K562 (cell line): ENCODE measurements at regions not wholly inside any gene's neighbourhood (a gene's known extent, or its start where the extent isn't known, plus 50 kb on each side); places are given as distances from the start of the nearest gene placed in this dataset.

Experiments used
- ATAC-seq: fragments of 200-7000 bp; cut with Tn5 transposase; 3 replicates; pipeline ENCODE4 v1.9.1; 2020; ENCODE audit warnings: moderate library complexity
- BruUV-seq: library from RNA; stranded (reverse); fragments of 400-500 nt; replicated peaks from 2 replicates; lab custom pipeline; 2021; lab: Mats Ljungman, UMichigan
- CTCF ChIA-PET: fragments of 300-600 bp; formaldehyde crosslinking; extraction: SDS; loops from one replicate; lab custom pipeline; 2021; ENCODE audit warnings: low intra/inter-chr PET ratio; lab: Yijun Ruan, JAX
- POLR2A ChIA-PET: fragments of 300-600, 350-650 bp; sonication (Branson Sonifier 250); formaldehyde crosslinking; extraction: SDS; loops from one replicate; lab custom pipeline; 2021; ENCODE audit warnings: antibody characterized with exemption, inconsistent platforms; lab: Yijun Ruan, JAX
- DNase-seq, 4 experiments: peaks; one replicate each; pipeline versions ENCODE4 v3.0.0 to v3.0.0-alpha.2; 2011 to 2018; ENCODE audit warnings: low spot score in 3 of 4, mixed read lengths in 3 of 4; ENCODE audit errors: extremely low read depth in 1 of 4
- FAIRE-seq: peaks from 2 replicates; lab custom pipeline; 2011; peaks lifted over from hg19 to GRCh38; lab: Jason Lieb, UNC
- H2AFZ ChIP-seq: 2 replicates; pipeline ENCODE4 v1.6.0; 2011; ENCODE audit warnings: low read depth, low read length, control low read depth, inconsistent platforms
- H3K27ac ChIP-seq: fragments of 200-600 bp; 3 replicates; pipeline ENCODE4 v1.8.0; 2011; ENCODE audit warnings: low read depth, mild to moderate bottlenecking, control low read depth, inconsistent platforms, low read length, moderate library complexity, mixed read lengths; ENCODE audit errors: extremely low read depth
- H3K27me3 ChIP-seq, 2 experiments: fragments of 300-600 bp in 1 of 2; 2 replicates in 1 of 2; 3 replicates in 1 of 2; pipeline versions ENCODE4 v1.6.0 to v1.8.0; 2011; ENCODE audit warnings: inconsistent platforms in 2 of 2, low read length in 2 of 2, mild to moderate bottlenecking in 1 of 2, mixed read lengths in 1 of 2, moderate library complexity in 1 of 2; ENCODE audit not compliant: control insufficient read depth in 2 of 2, insufficient read depth in 2 of 2
- H3K36me3 ChIP-seq: fragments of 300-600 bp; 3 replicates; pipeline ENCODE4 v1.8.0; 2011; ENCODE audit warnings: mild to moderate bottlenecking, low read length, inconsistent platforms; ENCODE audit not compliant: control insufficient read depth, insufficient read depth
- H3K4me1 ChIP-seq, 2 experiments: fragments of 200-600 bp in 1 of 2; replicated peaks in 1 of 2; 2 replicates in 1 of 2; 3 replicates in 1 of 2; pipeline versions ENCODE4 v1.5.1 to v1.8.0; 2011; ENCODE audit warnings: inconsistent platforms in 2 of 2, low read length in 2 of 2, mild to moderate bottlenecking in 1 of 2, mixed read lengths in 1 of 2, moderate library complexity in 1 of 2; ENCODE audit not compliant: control insufficient read depth in 2 of 2, insufficient read depth in 2 of 2
- H3K4me2 ChIP-seq: 2 replicates; pipeline ENCODE4 v1.6.1; 2011; ENCODE audit warnings: low read length, control low read depth, inconsistent platforms, mixed read lengths; ENCODE audit not compliant: insufficient read depth
- H3K4me3 ChIP-seq: fragments of 200-600 bp; sonication (generic), shearing (Covaris generic); 2 replicates; pipeline ENCODE4 v1.5.1; 2016; ENCODE audit warnings: control low read depth, inconsistent platforms
- H3K79me2 ChIP-seq: fragments of 200-600 bp; 3 replicates; pipeline ENCODE4 v1.8.0; 2011; ENCODE audit warnings: low read length, inconsistent platforms; ENCODE audit not compliant: control insufficient read depth, insufficient read depth
- H3K9ac ChIP-seq, 2 experiments: 2 replicates each; pipeline versions ENCODE4 v1.6.0 to v1.6.1; 2011; ENCODE audit warnings: low read depth in 2 of 2, low read length in 2 of 2, control low read depth in 1 of 2, inconsistent platforms in 1 of 2, mild to moderate bottlenecking in 1 of 2, mixed read lengths in 1 of 2; ENCODE audit not compliant: insufficient read depth in 1 of 2
- H3K9me1 ChIP-seq: one replicate; pipeline ENCODE4 v1.6.0; 2011; ENCODE audit warnings: inconsistent platforms, mild to moderate bottlenecking, low read length, moderate library complexity; ENCODE audit not compliant: control insufficient read depth, insufficient read depth
- H3K9me3 ChIP-seq: replicated peaks from 2 replicates; pipeline ENCODE4 v1.5.1; 2011; ENCODE audit warnings: low read depth, low read length, inconsistent platforms; ENCODE audit not compliant: control insufficient read depth, insufficient read depth
- H4K20me1 ChIP-seq: replicated peaks from 2 replicates; pipeline ENCODE4 v1.6.1; 2011; ENCODE audit warnings: low read length, inconsistent platforms, mixed read lengths; ENCODE audit not compliant: control insufficient read depth, insufficient read depth
- CTCF ChIP-seq, 3 experiments: IDR thresholded peaks in 2 of 3; conservative IDR thresholded peaks in 1 of 3; 2 replicates each; pipeline ENCODE4 v1.5.1; 2011 to 2012; ENCODE audit warnings: low read length in 3 of 3, mild to moderate bottlenecking in 3 of 3, control low read depth in 2 of 3, improper control_type of control experiment in 1 of 3, inconsistent platforms in 1 of 3, low read depth in 1 of 3, mixed read lengths in 1 of 3, moderate library complexity in 1 of 3; ENCODE audit not compliant: insufficient read depth in 2 of 3
- DACH1 ChIP-seq: fragments of 450-650 bp; IDR thresholded peaks from 2 replicates; pipeline ENCODE4 v1.6.1; 2018; ENCODE audit not compliant: partially characterized antibody
- DIDO1 ChIP-seq: fragments of 450-650 bp; IDR thresholded peaks from 2 replicates; pipeline ENCODE4 v1.6.1; 2016; ENCODE audit warnings: low read depth, missing biosample characterization, missing genetic modification characterization
- PTTG1 ChIP-seq: fragments of 450-650 bp; IDR thresholded peaks from 2 replicates; pipeline ENCODE4 v1.6.1; 2016; ENCODE audit warnings: low read depth, mild to moderate bottlenecking, missing genetic modification characterization, missing compliant biosample characterization
- PYGO2 ChIP-seq: fragments of 450-650 bp; IDR thresholded peaks from 2 replicates; pipeline ENCODE4 v1.6.1; 2016; ENCODE audit warnings: mild to moderate bottlenecking, missing genetic modification characterization, moderate library complexity, missing compliant biosample characterization
- ZBTB9 ChIP-seq: fragments of 450-650 bp; formaldehyde crosslinking; IDR thresholded peaks from 2 replicates; pipeline ENCODE4 v1.4.0; 2020; ENCODE audit warnings: mild to moderate bottlenecking, moderate library complexity
- ZNF592 ChIP-seq: fragments of 450-650 bp; IDR thresholded peaks from 2 replicates; pipeline ENCODE4 v1.6.1; 2017; ENCODE audit warnings: antibody characterized with exemption, mild to moderate bottlenecking
- in situ Hi-C: fragments of 300-500 bp; cut with MboI; formaldehyde crosslinking; loops from 4 replicates; pipeline ENCODE4 v1.15.0; 2018; ENCODE audit warnings: inconsistent platforms, mixed read lengths
- intact Hi-C: fragments of 100-400 bp; cut with micrococcal nuclease; formaldehyde crosslinking; loops from 2 replicates; pipeline ENCODE4 v1.14.2; 2022

GRCh38 chrX:27399146-27399456 lies 64.0 kb downstream of the PPP4R3C start:
- Histone ChIP-seq H3K27me3 (no peaks in the 10 kb centered on the region), H3K4me2 (no peak overlapping the region), H3K9me3 (no peaks in the 10 kb centered on the region), H3K9ac (no peak overlapping the region), H3K9me1 (no peaks in the 10 kb centered on the region), H3K4me3 (no peak overlapping the region), H3K4me1 (no peaks in the 10 kb centered on the region), H3K79me2 (no peaks in the 10 kb centered on the region), H2AFZ (no peak overlapping the region), H3K36me3 (no peaks in the 10 kb centered on the region), H3K27ac (no peak overlapping the region), H4K20me1 (no peaks in the 10 kb centered on the region)
- TF ChIP-seq PTTG1 (tag) (no peak), DIDO1 (tag) (no peak), ZBTB9 (CRISPR knock-in tag) (no peak), DACH1 (no peak), CTCF (IDR thresholded peaks at IDR 0.05 in 2 of 3, conservative IDR thresholded peaks at IDR 0.05 in 1 of 3; ENCODE audit: insufficient read depth in 2 of 3, low read depth in 1 of 3, low read length in 3 of 3) (no peak), ZNF592 (no peak), PYGO2 (no peak)
- in situ Hi-C loops (no loop called here), intact Hi-C loops (no loop called here)
- no peak for ATAC-seq
- ChIA-PET POLR2A (no interaction called here), CTCF (no interaction called here)
- BruUV-seq = no TSS peak
- DNase-seq = no peak
- no peak for FAIRE-seq
